HG03442 (cell line): ENCODE measurements at regions not wholly inside any gene's neighbourhood (a gene's known extent, or its start where the extent isn't known, plus 50 kb on each side); places are given as distances from the start of the nearest gene placed in this dataset.
"Not testable (repeated sequence)": the region's sequence is repeated elsewhere in the genome, so short reads cannot be mapped to it uniquely, and the experiment has no call there.

Source experiments
- ATAC-seq: cut with Tn5 transposase; IDR thresholded peaks from one replicate; pipeline ENCODE4 v1.9.1; 2021; ENCODE audit warnings: mild to moderate bottlenecking, moderate library complexity; ENCODE audit not compliant: unreplicated experiment

- ATAC-seq: no peak
These were observed 864.0 kb upstream of the ACO1 start for GRCh38 chr9:31520301-31521085.

- ATAC-seq: no peak
These were observed 848.8 kb upstream of the ACO1 start for GRCh38 chr9:31535651-31536050.

- ATAC-seq: no peak
These were observed 848.0 kb upstream of the ACO1 start for GRCh38 chr9:31536471-31536870.

GRCh38 chr9:31541721-31542281 lies 842.6 kb upstream of the ACO1 start:
- ATAC-seq: no peak

- peak; percentile 100 for ATAC-seq
These were observed 841.9 kb upstream of the ACO1 start for GRCh38 chr9:31542384-31543055.

GRCh38 chr9:31554941-31555340 lies 829.5 kb upstream of the ACO1 start:
- ATAC-seq: no peak

- no peak for ATAC-seq
These were observed 827.6 kb upstream of the ACO1 start for GRCh38 chr9:31556667-31557463.

GRCh38 chr9:31572190-31572589 lies 812.3 kb upstream of the ACO1 start:
- ATAC-seq: not testable (repeated sequence)

- ATAC-seq: no peak
These were observed 810.9 kb upstream of the ACO1 start for GRCh38 chr9:31573561-31573960.

GRCh38 chr9:31574006-31574765 lies 810.3 kb upstream of the ACO1 start:
- no peak for ATAC-seq

- no peak for ATAC-seq
These were observed 802.4 kb upstream of the ACO1 start for GRCh38 chr9:31582071-31582470.

- no peak for ATAC-seq
These were observed 801.9 kb upstream of the ACO1 start for GRCh38 chr9:31582561-31582960.

GRCh38 chr9:31585158-31585557 lies 799.3 kb upstream of the ACO1 start:
- ATAC-seq: no peak

- no peak for ATAC-seq
These were observed 797.3 kb upstream of the ACO1 start for GRCh38 chr9:31587146-31587545.

GRCh38 chr9:31588006-31588405 lies 796.4 kb upstream of the ACO1 start:
- ATAC-seq: no peak

- no peak for ATAC-seq
These were observed 795.7 kb upstream of the ACO1 start for GRCh38 chr9:31588756-31589155.

GRCh38 chr9:31590091-31590490 lies 794.4 kb upstream of the ACO1 start:
- no peak for ATAC-seq

GRCh38 chr9:31597086-31597485 lies 787.4 kb upstream of the ACO1 start:
- ATAC-seq: not testable (repeated sequence)

GRCh38 chr9:31597977-31598376 lies 786.5 kb upstream of the ACO1 start:
- ATAC-seq: peak; percentile 50

- no peak for ATAC-seq
These were observed 782.8 kb upstream of the ACO1 start for GRCh38 chr9:31601666-31602065.

GRCh38 chr9:31604531-31604930 lies 779.9 kb upstream of the ACO1 start:
- no peak for ATAC-seq
